CD4-positive, alpha-beta T cell treated with Interleukin-17A for 1 hour (primary cell): ENCODE measurements at regions not wholly inside any gene's neighbourhood (a gene's known extent, or its start where the extent isn't known, plus 50 kb on each side); places are given as distances from the start of the nearest gene placed in this dataset.
"Not testable (repeated sequence)": the region's sequence is repeated elsewhere in the genome, so short reads cannot be mapped to it uniquely, and the experiment has no call there.

Experiments used
- DNase-seq: peaks from one replicate; pipeline ENCODE4 v3.0.0-alpha.2; 2020

DNA sequence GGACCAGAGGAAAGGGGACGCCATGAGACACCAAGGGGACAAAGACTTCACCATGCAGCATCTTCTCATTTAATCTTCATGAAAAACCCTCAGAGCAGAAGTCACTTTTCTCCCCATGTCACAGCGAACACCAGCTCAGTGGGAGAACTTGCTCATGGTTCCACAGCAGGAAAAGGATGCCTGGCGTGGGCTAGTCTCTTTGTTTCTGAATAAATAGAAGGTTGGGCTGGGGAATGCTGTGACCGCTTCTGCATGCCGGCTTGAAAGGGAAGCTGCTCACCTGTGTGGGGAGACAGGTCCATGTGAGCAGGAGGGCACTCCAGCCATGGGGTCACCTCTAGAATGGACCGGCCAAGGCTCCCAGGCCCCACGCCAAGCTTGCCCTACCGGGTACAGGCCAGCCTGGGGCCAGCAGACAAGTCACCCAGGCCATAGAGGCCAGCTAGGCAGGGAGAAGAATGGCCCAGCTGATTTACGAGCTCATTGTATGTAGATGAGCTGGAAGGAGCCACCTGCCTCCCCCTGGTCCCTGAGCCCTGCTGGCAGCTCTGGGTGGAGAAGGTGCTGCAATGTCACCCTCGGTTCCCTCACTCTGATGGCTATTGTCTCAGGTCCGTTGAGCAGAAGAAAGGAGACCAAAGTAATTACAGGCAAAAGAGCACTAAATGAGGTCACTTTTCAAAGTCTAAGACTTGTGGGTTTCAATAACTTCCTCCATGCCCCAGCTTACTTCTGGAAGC, 82.0 kb upstream of the PDZD8 start:
- DNase-seq = no peak

DNA sequence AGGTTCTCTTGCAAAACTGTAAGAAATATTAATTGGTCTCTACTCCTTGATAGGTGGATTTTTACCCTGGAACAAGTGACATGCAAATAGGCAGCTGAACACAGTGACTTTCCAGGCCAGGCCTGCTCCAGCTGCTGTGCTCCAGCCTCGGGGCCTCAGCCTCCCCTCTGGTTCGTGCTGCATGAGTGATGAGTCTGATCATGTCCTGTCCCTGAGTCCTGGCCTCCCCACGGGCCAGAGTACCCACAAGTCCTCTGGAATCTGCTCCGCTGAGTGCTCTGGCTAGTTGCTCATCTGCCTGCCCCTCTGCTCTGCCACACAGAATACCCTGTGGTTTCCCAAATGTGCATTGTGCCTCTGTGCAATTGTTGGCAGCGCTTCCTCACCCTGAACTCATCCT, 80.1 kb upstream of the PDZD8 start:
- no peak for DNase-seq

DNA sequence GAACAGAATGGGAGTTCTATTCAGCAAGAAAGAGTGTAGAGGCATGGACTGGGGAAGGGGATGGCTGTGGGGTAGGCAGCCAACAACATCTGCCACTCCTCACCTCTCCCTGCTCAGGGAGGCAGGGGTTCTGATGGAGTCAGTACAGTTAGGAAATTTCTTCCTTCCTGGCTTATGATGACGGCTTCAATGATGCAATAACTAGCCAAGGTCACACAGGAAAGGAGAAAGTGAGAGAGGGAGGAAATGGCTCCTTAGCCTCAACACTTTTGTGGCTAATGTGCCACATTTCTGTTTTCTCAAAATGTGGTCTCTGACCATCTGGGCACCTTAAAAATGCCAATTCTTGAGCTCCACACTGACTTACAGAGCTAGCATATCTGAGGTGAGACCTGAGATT, 79.3 kb upstream of the PDZD8 start:
- no peak for DNase-seq

DNA sequence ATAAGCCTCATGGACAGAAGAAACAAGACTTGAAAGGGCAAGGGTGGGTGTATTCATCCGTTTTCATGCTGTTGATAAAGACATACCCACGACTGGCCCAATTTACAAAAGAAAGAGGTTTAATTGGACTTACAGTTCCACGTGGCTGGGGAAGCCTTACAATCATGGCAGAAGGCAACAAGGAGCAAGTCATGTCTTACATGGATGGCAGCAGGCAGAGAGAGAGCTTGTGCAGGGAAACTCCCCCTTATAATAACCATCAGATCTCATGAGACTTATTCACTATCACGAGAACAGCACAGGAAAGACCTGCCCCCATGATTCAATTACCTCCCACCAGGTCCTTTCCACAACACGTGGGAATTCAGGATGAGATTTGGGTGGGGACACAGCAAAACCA, 78.2 kb upstream of the PDZD8 start:
- not testable (repeated sequence) for DNase-seq

DNA sequence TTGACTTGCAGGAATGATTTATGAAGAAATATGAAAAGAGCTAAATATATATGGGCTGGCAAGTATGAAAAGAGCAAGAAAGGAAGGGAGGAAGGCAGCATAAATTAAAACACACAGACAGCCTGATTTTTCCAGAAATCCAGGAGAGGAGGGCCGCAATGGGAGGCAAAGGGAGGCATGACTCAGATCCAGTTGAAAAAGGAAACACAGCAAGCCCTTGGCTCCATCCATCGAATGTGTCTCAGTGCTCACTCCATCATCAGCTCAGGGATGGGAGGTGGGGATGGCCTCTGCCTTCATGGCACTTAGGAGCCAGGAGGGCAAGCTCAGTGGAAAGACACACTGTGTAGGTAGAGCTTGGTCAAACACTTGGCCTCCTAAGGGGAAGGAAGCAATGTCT, 75.7 kb upstream of the PDZD8 start:
- no peak for DNase-seq

DNA sequence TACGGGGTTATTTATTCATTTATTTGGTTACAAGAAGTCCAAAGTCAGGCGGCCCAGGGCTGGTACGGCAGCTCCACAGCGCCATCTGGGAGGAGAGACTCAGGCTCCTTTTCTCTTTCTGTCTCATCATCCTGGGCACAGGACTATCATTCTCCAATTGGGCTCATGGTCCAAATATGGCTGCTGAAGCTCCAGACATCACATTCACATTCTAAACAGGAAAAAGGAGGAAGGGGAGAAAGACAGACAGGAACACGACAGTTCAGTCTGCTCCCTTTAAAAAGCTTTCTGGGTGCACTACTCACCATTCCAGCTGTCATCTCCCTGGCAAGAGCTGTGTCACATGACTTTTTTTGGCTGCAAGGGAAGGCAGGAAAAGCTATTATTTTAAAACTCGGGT, 74.4 kb upstream of the PDZD8 start:
- DNase-seq = no peak

DNA sequence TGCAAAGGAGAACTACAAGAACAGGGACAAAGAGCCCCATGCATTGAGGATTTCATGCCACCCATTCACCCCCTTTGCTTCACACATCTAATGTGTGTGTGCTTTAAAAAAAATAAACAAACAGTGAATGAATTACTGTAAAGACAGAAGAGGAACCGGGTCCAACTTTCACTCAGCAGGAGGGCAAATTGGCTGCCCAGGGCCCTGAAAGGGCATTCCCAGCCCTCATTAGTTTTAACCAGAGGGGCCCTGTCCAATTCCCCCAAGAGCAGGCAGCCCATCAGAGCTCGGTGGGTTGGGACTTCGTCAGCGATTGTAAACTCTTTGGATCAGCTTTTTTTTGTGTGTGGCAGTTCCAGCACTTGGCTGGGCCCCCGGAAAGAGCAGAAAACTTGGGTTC, 73.6 kb upstream of the PDZD8 start:
- DNase-seq = no peak

DNA sequence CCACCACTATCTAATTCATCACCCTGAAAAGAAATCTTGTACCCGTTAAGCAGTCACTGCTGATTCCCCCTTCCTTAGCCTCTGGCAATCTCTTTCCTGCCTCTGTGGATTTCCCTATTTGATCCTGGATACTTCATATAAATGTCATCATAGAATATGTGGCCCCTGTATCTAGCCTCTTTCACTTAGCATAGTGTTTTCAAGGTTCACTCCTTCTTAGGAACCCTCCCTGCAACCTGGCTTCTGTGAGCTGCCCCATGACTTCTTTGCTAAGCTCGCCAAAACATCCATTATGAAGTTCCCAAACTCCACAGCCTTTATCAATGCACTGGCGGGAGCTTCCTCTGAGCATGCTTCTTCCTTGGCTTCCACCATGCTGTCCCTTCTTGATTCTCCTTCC, 70.8 kb upstream of the PDZD8 start:
- no peak for DNase-seq

DNA sequence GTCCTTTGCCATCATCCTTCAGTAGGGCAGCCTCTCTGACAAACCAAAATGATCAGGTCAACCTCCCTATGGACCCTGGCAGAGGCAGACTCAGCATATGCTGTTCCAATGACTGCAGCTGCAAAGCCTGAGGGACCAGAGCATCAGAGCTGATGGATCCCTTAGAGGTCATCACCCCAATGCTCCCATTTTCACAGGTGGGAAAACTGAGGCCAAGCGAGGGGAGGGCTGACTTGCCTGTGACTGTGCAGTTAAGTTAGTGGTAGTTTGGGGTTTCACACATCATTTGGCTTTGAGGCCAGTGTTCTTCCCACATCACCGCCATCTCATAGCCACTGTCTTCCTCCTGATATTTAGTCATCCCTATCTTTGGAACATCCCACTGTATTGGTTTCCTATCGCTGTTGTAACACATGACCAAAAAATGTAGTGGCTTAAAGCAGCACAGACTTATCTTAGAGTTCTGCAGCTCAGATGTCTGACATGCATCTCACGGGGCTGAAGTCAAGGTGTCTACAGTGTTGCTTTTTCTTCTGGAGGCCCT, 69.3 kb upstream of the PDZD8 start:
- DNase-seq = no peak

DNA sequence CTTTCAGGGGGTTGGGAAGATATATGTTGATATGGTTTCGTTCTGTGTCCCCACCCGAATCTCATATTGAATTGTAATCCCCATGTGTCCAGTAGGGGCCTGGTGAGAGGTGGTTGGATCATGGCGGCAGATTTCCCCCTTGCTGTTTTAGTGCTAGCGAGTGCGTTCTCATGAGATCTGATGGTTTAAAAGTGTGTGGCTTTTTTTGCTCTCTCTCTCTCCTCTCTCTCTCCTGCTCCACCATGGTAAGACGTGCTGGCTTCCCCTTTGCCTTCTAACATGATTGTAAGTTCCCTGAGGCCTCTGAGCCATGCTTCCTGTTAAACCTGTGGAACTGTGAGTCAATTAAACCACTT, 68.4 kb upstream of the PDZD8 start:
- no peak for DNase-seq

DNA sequence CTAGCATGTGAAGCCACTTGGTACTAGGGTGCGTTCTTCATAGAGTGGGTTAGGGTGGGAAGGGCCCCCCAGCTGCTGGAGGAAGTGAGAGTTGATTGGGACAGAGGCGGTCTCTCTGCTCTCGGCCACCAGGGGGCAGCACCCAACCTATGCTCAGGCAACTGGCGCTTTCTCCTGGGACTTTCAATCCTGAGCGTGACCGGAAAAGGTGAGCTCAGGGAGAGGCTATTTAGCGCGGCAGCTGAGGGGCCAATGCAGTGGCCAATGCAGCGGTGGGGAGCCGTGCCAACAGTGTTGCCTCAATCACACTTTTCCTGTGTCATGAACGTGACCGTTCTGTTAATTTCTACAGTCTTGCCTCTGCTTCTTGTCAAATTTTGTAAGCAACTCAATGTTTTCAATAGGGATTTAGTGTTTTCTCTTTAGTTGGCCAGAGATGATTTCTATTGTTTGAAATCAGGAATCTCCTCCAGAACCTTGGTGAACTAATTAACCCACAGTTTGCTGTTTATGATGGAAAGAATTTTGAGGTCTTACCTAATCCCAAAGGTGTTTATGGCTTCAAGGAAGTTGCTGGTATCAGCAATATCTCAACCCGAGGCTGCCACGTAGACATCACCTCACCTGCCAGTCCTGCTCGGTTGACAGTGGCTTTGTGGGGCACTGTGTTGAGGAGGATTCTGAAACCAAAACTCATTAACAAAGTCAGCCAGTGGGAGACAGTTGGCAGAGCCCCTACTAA, 67.9 kb upstream of the PDZD8 start:
- peak; percentile 33 for DNase-seq

DNA sequence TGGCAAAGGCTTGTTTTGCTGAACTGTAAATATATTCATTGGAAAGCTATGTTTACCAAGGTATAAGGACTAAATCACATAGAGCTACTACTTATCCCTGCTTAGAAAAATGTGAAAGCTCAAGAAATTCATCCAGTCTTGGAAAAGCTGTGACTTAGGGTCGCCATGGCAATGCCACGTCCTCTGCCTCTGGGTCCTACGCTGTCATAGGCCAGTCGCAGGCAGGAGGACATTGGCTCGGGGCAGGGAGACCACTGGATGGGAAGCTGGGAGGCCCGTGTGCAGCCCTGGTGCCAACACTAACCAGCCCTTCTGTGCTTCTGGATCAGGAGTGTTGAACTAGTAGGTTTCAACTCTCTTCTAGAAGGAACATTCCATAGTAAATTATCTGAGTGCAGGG, 67.3 kb upstream of the PDZD8 start:
- no peak for DNase-seq

DNA sequence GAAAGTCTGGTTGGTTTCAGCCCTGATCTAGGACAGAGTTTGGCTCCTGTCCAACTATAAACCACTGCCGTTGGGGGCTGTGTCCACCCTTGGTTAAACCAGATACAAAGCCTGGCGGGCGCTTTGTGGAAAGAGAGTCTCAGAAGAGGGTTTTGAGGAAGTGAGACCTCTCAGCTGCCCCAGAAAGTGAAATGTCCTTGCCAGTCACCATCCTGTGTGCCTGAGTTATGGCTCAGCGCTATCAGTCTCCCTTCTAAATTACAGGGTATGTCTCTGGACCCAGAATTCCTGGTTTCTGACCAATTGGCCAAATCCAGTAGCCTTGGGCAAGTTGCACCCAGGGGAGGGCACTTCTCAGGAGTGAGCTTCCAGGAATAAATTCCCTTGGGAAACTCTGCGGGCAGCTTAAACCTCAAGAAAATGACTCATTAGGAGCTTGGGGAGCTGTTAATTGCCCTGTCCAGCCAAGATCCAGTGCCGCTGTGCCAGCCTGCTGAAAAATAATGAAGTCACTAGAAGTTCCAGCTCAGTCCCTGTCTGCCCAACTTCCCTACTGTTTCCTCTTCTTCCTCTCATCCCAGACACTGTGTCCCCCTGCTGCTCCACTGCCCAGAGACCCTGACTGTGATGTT, 66.7 kb upstream of the PDZD8 start:
- no peak for DNase-seq

DNA sequence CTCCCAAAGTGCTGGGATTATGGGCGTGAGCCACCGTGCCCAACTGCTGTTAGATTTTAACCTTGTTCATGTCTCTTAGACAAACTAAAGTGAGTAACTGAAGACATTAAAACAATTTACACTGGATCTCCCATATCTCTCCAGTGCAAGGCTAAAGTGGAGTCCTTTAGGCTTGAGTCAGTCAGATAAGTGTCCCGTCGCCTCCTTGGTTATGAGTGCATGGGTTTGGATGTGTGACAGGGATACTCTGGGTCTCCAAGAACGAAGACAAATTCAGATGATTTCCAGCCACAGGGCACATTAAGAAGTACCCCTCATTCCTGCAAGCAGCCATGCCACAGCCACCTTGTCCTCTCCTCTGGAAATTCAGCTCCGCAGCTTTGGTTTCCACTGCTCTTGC, 66.1 kb upstream of the PDZD8 start:
- no peak for DNase-seq

DNA sequence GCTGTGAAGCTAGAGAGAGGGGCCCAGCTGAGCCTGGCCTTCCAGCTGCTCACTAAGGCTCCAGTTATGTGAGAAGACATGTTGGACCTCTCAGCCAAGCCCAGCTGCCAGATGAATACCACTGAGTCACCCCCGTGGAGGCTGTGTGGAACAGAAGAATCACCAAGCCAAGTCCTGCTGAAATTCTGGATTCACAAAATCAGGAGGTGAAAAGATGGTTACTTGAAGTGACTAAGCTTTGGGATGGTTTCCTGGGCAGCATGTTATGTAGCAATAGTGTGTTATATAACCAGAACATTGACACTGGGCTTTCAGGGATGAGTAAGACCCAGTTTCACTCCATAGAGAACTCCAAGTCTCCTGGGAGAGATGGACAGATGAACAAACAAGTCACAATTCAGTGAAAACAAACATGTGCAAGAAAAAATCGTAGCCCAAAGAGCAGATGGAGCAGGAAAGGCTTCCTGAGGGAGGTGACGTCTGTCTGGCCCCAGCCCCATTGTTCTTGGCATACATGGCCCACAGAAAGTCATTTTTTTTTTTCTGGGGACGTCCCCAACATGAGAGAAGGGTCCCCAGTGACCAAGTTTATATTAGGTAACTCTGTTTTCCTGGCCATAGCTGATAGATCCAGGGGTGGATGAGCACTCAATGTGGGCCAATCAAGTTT, 64.1 kb upstream of the PDZD8 start:
- DNase-seq = no peak

DNA sequence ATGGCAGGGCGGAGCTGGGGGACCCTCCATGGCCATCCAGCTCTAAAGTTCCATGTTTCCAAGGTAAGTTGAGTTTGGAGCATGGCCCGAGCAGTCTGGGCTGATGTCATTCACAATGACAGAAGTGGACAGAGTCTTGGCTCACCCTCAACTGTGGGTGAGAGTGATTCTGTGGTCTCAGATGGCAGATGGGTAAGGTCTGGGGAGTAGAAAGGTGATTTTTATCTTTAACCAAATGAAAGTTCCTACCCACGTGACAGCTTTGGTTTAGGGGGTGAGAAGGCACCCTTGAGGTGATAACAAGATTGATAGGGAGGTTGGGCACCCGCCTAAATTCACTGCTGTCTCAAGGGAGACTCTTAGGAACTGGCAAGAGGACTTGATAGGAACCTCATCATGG, 57.6 kb upstream of the PDZD8 start:
- DNase-seq = no peak

DNA sequence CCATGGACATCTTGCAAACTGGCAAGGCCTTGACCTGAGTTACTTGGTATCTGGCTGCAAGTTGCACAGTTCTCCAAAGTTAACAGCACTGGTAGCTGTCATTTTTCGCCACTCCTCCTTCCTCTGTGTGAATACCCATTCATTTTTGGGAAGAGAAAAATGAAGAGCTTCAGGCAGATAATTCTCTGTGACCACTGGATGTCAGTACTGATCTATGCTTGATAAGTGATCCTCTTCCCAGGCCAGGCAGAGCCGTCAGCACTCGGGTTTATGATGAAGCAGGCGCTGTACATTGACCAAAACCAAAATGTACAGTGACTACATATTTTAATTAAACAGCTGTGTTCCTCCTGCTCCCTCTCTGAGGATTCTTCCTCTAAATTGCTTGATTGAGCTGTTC, 55.9 kb upstream of the PDZD8 start:
- no peak for DNase-seq

DNA sequence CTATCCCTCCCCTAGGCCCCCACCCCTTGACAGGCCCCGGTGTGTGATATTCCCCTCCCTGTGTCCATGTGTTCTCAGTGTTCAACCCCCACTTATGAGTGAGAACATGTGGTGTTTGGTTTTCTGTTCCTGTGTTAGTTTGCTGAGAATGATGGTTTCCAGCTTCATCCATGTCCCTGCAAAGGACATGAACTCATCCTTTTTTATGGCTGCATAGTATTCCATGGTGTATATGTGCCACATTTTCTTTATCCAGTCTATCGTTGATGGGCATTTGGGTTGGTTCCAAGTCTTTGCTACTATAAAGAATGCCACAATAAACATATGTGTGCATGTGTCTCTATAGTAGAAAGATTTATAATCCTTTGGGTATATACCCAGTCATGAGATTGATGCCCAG, 55.3 kb upstream of the PDZD8 start:
- not testable (repeated sequence) for DNase-seq

DNA sequence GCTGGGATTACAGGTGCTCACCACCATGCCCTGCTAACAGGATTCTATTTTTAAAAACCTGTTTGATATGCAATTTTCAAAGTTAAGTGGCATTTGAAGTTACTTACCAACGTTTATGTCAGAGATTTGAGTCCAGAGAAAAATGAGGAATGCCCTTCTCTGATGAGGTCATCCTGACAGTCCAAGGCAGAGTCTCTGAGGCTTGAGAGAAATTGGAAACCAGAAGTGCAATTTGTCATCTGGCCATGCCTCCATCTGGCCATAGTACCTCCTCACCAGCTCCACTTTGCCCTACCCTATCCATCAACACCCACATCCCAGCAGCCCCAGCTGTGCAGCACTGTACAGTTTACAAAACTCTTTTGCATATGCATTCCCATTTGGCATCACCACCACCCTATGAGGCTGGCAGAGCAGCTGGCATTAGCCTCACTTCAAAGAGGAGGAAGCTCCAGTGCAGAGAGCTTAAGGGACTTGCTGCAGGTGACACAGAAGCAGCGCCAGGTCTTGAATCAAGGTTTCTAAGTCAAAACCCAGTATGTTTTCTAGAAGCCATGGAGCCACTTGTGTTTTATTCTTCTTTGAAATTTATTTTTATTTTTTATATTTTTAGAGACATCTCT, 54.5 kb upstream of the PDZD8 start:
- DNase-seq = no peak

DNA sequence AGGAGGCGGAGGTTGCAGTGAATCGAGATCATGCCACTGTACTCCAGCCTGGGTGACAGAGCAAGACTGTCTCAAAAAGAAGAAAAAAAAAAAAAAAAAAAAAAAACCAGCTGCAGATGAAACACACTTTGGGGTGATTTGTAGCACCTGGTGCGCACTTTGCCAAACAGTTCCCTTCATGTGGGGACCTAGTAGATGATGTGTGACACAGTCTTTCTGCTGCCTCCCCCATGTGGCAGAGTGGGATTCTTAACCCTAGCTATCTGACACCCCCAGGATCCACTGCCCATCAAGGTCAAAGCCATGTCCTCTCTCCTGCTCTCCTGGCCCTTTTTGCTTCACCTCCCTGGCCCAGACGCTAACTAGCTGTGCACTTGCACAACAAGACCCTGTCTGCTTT, 52.1 kb upstream of the PDZD8 start:
- no peak for DNase-seq

DNA sequence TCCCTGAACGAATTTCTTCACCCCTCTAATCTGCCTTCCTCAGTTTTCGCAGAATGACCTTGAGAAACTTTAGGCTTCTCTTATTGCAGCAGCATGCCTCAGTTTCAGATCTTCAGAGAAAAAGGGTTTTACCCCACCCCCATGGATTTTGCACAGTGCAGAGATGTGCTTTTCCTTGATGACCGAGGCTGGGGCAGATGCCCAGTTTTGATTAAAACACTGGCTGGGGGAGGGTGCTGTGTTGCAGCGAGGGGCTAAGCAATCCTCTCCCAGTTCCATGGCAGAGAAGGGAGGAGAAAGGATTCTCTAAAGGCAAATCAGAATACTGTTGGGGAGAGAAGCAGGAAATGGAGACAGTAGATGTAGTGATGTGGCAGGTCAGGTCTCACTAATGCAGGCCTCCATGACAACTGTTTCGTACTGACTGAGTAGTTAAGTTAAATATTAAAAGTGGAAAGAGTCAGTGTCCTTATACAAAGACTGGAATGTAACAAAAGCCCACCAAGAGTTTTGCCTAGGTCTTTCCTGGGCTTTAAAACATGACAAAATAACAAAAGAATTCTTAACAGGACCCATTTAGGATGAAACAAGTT, 50.8 kb upstream of the PDZD8 start:
- no peak for DNase-seq

DNA sequence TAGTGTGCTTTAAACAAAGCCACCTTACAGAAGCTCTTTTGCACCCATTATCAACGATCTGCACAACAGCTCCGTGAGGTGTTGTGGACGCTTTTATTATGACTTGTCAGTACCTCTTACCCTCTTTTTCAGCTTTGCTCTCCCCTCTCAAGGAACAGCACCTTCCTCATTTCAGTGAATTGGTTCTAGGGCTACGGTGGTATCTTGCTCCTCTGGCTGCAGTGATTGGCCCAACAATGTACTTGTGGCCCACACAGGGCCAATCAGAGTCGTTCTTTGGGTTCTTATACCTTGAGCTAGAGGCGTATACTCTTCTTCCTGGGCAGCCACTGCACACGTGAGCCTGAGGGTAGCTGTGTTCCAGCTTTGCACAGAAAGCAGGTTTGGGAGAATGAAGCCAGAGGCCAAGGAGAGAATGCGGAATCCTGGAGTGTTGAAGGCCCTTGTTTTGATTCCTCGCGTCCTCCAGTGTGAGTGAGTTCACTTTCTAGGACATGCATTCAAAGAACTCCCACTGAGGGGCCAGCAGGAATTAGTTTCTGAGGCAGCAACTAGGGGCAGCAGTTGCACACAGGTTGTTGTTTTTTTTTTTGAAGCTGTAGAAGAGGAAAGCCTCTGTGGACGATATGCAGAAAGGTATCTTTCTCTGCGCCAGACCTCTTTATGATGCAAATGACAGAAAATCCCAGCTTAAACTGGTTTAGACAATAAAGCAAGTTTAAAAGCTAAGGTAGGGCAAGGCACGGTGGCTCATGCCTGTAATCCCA, 49.8 kb upstream of the PDZD8 start:
- DNase-seq = no peak
